ENCODE measurements at regions not wholly inside any gene's neighbourhood (a gene's known extent, or its start where the extent isn't known, plus 50 kb on each side); places are given as distances from the start of the nearest gene placed in this dataset.
"Not testable (repeated sequence)": the region's sequence is repeated elsewhere in the genome, so short reads cannot be mapped to it uniquely, and the experiment has no call there.

- no peak for DNase-seq (ENCODE audit: low read depth)
Measured at GRCh38 chr6:125354649-125355048, 52.9 kb upstream of the HDDC2 start.

GRCh38 chr6:125356884-125357283 is 55.1 kb upstream of the HDDC2 start:
- no peak for DNase-seq (ENCODE audit: low read depth)

- DNase-seq (ENCODE audit: low read depth), result peak; percentile 16
Measured at GRCh38 chr6:125357515-125358256, 55.9 kb upstream of the HDDC2 start.

GRCh38 chr6:125358898-125359297 is 57.1 kb upstream of the HDDC2 start:
- DNase-seq (ENCODE audit: low read depth), result no peak

GRCh38 chr6:125361868-125362267 is 60.1 kb upstream of the HDDC2 start:
- DNase-seq (ENCODE audit: low read depth), result no peak

GRCh38 chr6:125363039-125363823 is 61.5 kb upstream of the HDDC2 start:
- no peak for DNase-seq (ENCODE audit: low read depth)

- DNase-seq (ENCODE audit: low read depth), result no peak
Measured at GRCh38 chr6:125363824-125364165, 62.0 kb upstream of the HDDC2 start.

DNA sequence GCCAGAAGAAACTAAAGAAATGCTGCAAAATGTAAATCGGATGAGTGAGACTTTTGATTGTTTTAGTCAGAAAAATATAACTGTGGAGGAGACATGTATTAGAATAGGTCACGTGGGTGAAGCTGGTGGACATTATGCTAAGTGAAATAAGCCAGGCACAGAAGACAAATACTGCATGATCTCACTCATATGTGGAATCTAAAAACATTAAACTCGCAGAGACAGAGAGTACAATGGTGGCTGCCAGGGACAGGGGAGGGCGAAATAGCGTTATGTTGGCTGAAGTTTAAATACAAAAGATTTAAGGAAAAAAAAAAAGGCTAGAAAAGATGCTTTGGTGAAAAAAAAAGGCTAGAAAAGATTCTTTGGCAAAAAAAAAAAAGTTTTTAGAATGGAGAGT is 63.5 kb upstream of the HDDC2 start:
- DNase-seq (ENCODE audit: low read depth), result no peak

DNA sequence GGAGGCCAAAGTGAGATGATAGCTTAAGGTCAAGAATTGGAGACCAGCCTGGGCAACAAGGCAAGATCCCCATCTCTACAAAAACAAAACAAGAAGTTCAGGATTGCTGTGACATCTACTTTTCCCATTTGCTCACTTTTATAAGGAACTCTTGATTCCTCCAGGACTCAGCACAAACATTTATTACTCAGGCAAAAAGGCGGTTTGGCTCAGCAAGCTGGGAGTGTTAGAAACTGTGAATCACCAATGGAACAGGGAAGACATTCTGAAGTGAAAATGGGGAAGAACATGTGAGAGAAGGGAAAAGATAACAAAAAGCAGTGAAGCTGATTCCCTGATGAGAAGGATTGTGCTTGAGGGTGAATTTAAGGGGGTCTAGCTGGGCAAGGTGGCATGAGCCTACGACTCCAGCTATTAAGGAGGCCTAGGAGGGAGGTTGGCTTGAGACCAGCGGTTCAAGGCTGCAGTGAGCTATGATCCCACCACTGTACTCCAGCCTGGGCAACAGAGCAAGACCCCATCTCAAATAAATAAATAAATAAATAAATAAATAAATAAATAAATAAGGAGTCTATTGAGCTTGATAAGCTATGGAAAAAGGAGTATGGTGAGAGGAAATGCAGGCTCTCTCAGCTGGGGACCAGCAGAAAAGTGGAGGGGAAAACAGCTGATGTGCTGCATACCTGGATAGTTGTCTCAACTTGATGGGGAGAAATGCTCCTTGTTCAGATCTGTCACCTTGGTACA is 65.4 kb upstream of the HDDC2 start:
- no peak for DNase-seq (ENCODE audit: low read depth)

DNA sequence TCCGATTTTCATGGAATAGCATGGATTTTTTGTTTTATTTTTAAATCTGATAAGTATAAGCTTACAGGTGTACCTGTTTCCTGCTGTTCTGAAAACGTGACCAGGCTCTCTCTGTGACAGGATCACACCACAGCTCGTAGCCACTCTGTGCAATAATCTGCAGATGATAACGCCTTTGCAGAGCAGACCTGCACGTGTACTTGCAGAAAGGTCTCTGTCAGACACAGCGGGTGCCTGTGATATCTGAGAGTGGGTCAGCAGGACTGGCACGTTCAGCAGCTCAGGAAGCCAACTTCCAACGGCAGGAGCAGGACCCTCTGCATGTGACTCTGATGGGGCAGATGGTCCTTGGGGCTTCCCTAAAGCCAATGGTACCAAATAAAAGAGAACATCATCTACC is 68.6 kb upstream of the HDDC2 start:
- no peak for DNase-seq (ENCODE audit: low read depth)

GRCh38 chr6:125375013-125375412 is 73.2 kb upstream of the HDDC2 start:
- no peak for DNase-seq (ENCODE audit: low read depth)

- no peak for DNase-seq (ENCODE audit: low read depth)
Measured at GRCh38 chr6:125375821-125376220, 74.1 kb upstream of the HDDC2 start.

DNA sequence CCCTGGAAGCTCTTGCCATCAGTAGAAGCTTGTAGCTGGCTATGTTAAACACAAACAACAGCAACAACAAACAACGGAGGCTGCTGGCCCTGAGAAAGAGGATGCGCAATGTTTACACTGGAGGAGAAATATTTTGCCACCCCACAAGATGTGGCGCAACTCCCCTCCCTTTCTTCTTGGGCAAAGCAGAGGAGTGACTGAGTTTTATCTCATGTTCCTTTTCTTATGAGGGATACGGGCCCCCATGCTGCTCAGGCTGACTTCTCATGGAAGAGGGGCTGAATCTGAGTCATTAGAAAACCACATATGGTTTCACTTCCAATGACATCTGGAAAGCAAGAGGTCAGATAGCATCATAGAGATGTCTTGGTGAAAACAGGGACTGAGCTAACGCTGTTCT is 75.9 kb upstream of the HDDC2 start:
- peak; percentile 57 for DNase-seq (ENCODE audit: low read depth)

DNA sequence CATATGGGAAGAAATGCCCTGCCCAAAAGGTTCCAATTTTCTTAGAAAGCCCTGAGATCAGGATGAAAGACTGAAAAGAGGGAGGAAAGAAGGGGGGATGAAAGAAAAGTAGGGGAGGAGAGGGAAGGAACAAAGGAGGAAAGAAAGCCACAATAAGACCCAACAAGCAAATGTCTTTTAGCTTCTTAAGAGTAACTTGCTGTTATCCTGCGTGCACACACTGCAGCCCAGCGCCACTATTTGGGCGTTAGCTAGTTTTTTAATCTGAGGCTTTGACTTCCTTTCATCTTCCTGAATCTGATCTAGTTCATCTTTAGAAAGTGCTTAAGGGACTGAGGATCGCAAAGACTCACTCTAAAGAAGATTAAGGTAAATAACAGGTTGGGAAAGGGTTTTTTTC is 77.4 kb upstream of the HDDC2 start:
- DNase-seq (ENCODE audit: low read depth), result no peak

DNA sequence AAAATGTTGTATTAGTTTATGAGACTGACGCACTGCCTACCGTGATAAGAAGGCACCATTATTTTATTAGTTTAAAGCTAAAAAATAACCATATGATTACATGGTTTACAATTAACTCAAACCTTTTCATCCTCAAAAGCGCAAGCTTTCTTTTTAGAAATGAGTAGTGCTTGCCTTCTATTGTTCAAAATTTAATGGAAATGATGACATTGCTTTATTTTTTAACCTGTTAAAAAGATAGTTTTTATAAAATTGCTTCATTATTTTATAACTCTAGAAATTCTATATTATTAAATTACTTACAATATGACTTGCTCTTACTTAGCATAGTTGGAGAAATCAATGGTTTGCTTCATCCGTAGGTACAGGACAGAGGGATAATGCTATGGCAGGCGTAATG is 78.7 kb upstream of the HDDC2 start:
- DNase-seq (ENCODE audit: low read depth), result no peak

- not testable (repeated sequence) for DNase-seq (ENCODE audit: low read depth)
Measured at GRCh38 chr6:125386337-125386736, 84.6 kb upstream of the HDDC2 start.

DNA sequence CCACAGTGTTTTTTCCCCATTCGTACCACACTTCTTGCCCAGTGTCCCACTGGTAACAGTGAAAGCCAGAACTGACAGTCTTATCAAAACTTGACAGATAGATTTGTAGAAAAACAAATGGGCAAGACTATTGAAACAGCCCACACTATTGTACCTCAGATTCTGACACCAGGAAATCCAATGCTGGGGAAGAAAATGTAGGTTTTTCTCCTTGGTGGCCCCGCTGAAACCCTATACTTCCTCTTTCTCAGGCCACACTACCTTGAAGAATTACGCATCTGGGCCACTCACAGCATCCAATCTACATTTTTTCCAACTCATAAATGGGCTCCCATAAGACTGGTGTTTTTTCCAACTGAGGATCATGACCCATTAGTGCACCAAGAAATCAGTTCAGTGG is 90.9 kb upstream of the HDDC2 start:
- no peak for DNase-seq (ENCODE audit: low read depth)

DNA sequence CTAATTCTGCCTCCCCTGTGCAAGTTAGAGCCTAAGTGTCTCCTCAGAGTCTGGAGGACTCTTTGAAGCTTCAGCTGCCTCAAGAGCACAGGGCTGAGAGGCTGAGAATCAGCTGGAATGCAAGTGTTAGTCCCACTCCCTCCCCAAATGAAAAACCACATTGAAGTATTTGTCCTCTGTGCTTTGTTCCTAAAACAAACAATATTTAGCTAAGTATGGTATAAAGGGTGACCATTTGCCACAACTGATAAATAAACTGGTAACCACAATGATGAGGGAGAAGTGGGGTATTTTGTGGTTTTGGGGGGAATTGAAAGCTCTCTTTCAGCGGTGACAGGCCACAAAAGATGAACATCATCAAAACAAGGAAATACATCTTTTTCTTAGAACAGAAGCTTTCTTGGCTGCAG is 91.7 kb upstream of the HDDC2 start:
- DNase-seq (ENCODE audit: low read depth), result no peak

DNA sequence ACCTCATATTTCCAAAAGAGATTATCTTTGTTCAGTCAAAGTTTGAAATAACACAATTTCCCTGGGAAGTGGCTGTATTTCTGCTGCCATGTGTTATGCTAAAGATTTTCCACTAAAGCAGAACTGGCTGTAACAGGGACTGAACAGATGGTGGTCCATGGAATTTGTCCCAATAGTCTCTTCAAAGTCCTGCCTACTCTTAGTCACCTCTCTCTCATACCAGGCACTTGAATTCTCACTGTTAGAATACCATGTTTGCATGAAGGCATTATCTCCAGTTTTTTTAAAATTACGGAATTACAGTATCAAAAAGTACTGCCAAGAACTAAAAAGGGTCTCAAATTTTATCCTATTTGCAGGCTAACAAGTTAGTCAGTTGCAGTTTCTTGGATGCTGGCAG is 105.0 kb upstream of the HDDC2 start:
- no peak for DNase-seq (ENCODE audit: low read depth)

GRCh38 chr6:125414507-125414906 is 112.7 kb upstream of the HDDC2 start:
- DNase-seq (ENCODE audit: low read depth), result no peak

DNA sequence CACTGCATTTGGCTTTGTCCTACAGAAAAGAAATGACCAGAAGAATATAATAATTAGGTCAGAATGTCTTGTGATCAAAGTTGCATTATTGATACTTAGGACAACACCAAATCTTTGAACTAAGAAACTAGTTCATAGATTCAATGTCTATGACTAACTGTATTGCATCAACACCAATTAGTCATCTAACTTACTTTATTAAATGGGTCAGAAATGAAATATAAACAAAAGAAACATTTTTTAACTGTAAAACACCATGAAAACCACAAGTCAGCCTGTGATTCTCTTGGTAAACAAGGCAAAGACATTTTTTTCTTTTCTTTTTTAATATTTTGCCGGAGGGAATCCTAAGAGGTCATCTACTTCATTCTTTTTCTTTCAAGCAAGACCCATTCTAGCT is 114.1 kb upstream of the HDDC2 start:
- DNase-seq (ENCODE audit: low read depth), result no peak

GRCh38 chr6:125421836-125422235 is 120.1 kb upstream of the HDDC2 start:
- DNase-seq (ENCODE audit: low read depth), result peak; percentile 67

Data from HT1080 (cell line).